A673 (cell line): ENCODE measurements at regions not wholly inside any gene's neighbourhood (a gene's known extent, or its start where the extent isn't known, plus 50 kb on each side); places are given as distances from the start of the nearest gene placed in this dataset.

ENCODE experiments used
- BruUV-seq: library from RNA; stranded (reverse); fragments of 400-500 nt; replicated peaks from 2 replicates; lab custom pipeline; 2021; lab: Mats Ljungman, UMichigan
- CTCF ChIA-PET: fragments of 300-600 bp; sonication (Branson Sonifier 250); formaldehyde crosslinking; loops from one replicate; lab custom pipeline; 2022; ENCODE audit warnings: antibody characterized with exemption; lab: Charles Lee
- POLR2A ChIA-PET: fragments of 300-600 bp; sonication (Branson Sonifier 250); formaldehyde crosslinking; loops from one replicate; lab custom pipeline; 2022; ENCODE audit warnings: antibody characterized with exemption; ENCODE audit not compliant: low non-redundant PET; lab: Charles Lee
- DNase-seq: peaks from one replicate; pipeline ENCODE4 v3.0.0-alpha.2; 2015; ENCODE audit warnings: low spot score
- H3K27ac ChIP-seq: fragments of 200-600 bp; sonication (generic); 2 replicates; pipeline ENCODE4 v1.5.1; 2016; ENCODE audit warnings: mixed run types, low read depth, mild to moderate bottlenecking, mixed read lengths, antibody characterized with exemption, low read length; ENCODE audit not compliant: poor library complexity, severe bottlenecking
- H3K27me3 ChIP-seq: fragments of 200-600 bp; sonication (generic); replicated peaks from 2 replicates; pipeline ENCODE4 v1.6.1; 2017; ENCODE audit warnings: mixed run types, low read depth, mild to moderate bottlenecking, mixed read lengths, antibody characterized with exemption, low read length; ENCODE audit not compliant: insufficient read depth, poor library complexity
- H3K36me3 ChIP-seq: fragments of 200-600 bp; sonication (generic); 2 replicates; pipeline ENCODE4 v1.6.1; 2016; ENCODE audit warnings: mixed run types, mild to moderate bottlenecking, mixed read lengths, antibody characterized with exemption, low read length; ENCODE audit not compliant: insufficient read depth, poor library complexity, severe bottlenecking
- H3K4me1 ChIP-seq: fragments of 200-600 bp; sonication (generic); 2 replicates; pipeline ENCODE4 v1.6.1; 2017; ENCODE audit warnings: mixed run types, mild to moderate bottlenecking, mixed read lengths, antibody characterized with exemption, low read length; ENCODE audit not compliant: insufficient read depth, poor library complexity, severe bottlenecking
- H3K4me3 ChIP-seq: fragments of 200-600 bp; sonication (generic); 2 replicates; pipeline ENCODE4 v1.5.1; 2016; ENCODE audit warnings: low read depth, mixed run types, mild to moderate bottlenecking, mixed read lengths, low read length; ENCODE audit not compliant: poor library complexity, severe bottlenecking
- H3K9me3 ChIP-seq: fragments of 200-600 bp; sonication (generic); 2 replicates; pipeline ENCODE4 v1.6.1; 2016; ENCODE audit warnings: mixed run types, low read depth, mild to moderate bottlenecking, mixed read lengths, antibody characterized with exemption, low read length; ENCODE audit not compliant: poor library complexity, severe bottlenecking
- EZH2 ChIP-seq: fragments of 200-600 bp; sonication (generic); IDR thresholded peaks from 2 replicates; pipeline ENCODE4 v1.6.1; 2017; ENCODE audit warnings: borderline replicate concordance, low read depth, mild to moderate bottlenecking, mixed read lengths, antibody characterized with exemption, low read length; ENCODE audit not compliant: poor library complexity, severe bottlenecking
- intact Hi-C: fragments of 100-400 bp; cut with micrococcal nuclease; formaldehyde crosslinking; loops from one replicate; pipeline ENCODE4 v1.10.0; 2022; ENCODE audit not compliant: unreplicated experiment
- TF ChIP-seq, protein P1 (sequence below): fragments of 300-800, 200-600 bp; sonication (generic); conservative IDR thresholded peaks from 2 replicates; pipeline ENCODE4 v1.5.1; 2017; ENCODE audit warnings: low read depth, mild to moderate bottlenecking, antibody characterized with exemption, low read length, moderate library complexity, mixed read lengths

DNA sequence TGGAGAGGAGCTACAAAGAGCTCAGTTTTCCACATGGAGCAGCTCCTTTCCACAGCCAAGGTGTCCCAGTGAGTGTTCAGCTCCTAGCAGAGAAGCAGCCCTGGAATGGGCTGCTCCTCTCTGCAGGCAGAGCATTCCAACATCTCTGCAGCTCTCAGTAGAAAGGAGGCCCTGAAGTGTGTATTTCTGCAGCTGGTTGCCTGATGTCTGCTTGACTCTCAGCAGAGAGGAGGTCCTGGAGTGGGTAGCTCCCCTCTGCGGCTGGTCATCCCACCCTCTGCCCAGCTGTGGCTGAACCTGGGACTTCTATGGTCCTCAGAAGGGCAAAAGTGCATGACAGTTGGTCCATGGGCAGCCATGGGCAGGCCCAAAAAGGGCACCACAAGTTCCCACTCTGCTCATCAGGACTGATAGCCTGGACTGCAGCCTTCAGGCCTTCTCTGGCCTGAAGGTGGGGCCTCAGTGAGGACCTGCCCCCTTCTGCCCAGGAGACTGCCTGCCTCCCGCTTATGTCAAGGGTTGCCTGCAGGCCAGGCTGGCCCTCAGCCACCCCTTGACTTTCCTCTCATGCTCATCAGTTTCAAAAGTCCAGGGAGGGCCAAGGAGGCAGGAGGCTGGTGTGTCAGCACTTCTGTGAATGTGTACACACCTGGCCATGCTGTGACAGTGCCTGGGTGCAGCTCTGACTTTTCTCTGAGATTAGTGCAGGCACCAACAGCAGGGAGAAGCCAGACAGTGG is 605.9 kb upstream of the FAM174A start:
- Histone ChIP-seq H3K36me3 (no peaks in the 10 kb centered on the region), H3K27ac (no peak overlapping the region), H3K4me1 (no peaks in the 10 kb centered on the region), H3K4me3 (no peak overlapping the region), H3K9me3 (no peaks in the 10 kb centered on the region), H3K27me3 (no peaks in the 10 kb centered on the region)
- CTCF ChIA-PET: no interaction called here
- POLR2A ChIA-PET: no interaction called here
- no TSS peak for BruUV-seq
- intact Hi-C loops: no loop called here
- no peak for TF ChIP-seq EZH2
- TF ChIP-seq, protein P1, sequence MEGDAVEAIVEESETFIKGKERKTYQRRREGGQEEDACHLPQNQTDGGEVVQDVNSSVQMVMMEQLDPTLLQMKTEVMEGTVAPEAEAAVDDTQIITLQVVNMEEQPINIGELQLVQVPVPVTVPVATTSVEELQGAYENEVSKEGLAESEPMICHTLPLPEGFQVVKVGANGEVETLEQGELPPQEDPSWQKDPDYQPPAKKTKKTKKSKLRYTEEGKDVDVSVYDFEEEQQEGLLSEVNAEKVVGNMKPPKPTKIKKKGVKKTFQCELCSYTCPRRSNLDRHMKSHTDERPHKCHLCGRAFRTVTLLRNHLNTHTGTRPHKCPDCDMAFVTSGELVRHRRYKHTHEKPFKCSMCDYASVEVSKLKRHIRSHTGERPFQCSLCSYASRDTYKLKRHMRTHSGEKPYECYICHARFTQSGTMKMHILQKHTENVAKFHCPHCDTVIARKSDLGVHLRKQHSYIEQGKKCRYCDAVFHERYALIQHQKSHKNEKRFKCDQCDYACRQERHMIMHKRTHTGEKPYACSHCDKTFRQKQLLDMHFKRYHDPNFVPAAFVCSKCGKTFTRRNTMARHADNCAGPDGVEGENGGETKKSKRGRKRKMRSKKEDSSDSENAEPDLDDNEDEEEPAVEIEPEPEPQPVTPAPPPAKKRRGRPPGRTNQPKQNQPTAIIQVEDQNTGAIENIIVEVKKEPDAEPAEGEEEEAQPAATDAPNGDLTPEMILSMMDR: no peak
- DNase-seq: no peak

DNA sequence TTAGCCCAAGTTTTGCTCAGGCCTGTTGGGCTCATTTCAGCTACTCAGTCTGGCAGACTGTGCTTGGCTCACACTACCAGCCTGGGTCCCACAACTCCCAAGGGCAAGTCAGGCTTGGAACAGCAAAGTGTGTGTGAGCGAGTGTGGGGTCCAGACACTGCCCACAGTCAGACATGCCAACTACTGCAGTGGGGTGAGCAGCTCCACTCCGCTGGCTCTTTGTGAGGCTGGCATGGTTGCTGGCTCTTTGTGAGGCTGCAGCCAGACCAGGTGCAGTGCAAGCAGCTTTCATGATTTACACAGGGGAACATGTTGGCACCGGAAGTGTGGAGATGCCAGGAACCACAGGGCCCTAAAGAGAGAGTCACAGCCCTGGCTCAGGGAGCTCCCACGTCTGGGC is 606.7 kb upstream of the FAM174A start:
- no peaks in the 10 kb centered on the region for H3K36me3 ChIP-seq
- intact Hi-C loops: no loop called here
- no peak for DNase-seq
- H3K27me3 ChIP-seq: no peaks in the 10 kb centered on the region
- ChIA-PET POLR2A (no interaction called here), CTCF (no interaction called here)
- BruUV-seq: no TSS peak
- no peak overlapping the region for H3K4me3 ChIP-seq
- TF ChIP-seq EZH2: no peak
- TF ChIP-seq, protein P1: no peak
- H3K27ac ChIP-seq: no peak overlapping the region
- no peaks in the 10 kb centered on the region for H3K4me1 ChIP-seq
- no peaks in the 10 kb centered on the region for H3K9me3 ChIP-seq

DNA sequence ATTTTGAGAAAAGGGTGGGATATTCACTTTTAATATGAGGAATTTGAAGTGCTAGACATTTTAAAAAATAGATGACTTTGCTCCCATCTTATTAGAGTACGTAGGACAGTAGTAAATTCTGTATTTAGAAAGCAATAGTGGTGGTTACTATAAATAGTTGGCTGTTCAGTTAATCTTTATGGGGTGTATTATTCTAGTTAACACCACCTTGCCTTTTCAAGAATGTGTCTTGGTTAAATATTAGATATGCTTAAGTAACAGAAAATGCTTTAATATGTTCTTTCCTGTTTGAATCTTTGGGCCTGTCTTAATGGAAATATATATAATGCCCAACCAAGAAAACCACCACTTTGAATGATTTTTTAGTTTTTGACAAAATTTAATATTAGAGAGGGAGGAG is 608.7 kb upstream of the FAM174A start:
- TF ChIP-seq, protein P1: no peak
- no peak for DNase-seq
- Histone ChIP-seq H3K36me3 (no peaks in the 10 kb centered on the region), H3K4me1 (no peaks in the 10 kb centered on the region), H3K27me3 (no peaks in the 10 kb centered on the region), H3K27ac (no peak overlapping the region), H3K4me3 (no peak overlapping the region), H3K9me3 (no peaks in the 10 kb centered on the region)
- intact Hi-C loops: no loop called here
- no TSS peak for BruUV-seq
- ChIA-PET CTCF (no interaction called here), POLR2A (no interaction called here)
